ENCODE measurements at regions not wholly inside any gene's neighbourhood (a gene's known extent, or its start where the extent isn't known, plus 50 kb on each side); places are given as distances from the start of the nearest gene placed in this dataset.

GRCh38 chrX:14300376-14300775 lies 229.0 kb upstream of the GLRA2 start:
- H3K27me3 ChIP-seq (ENCODE audit: insufficient read depth, poor library complexity, severe bottlenecking), result no peaks in the 10 kb centered on the region
- TF ChIP-seq REST (IDR thresholded peaks at IDR 0.05; ENCODE audit: insufficient replicate concordance, low read depth), result no peak
- no peak overlapping the region for H3K4me3 ChIP-seq (replicated peaks; ENCODE audit: insufficient read depth, low read length)
- H3K27ac ChIP-seq (replicated peaks), result no peak overlapping the region
- DNase-seq (ENCODE audit: low read depth in 1 of 2, low spot score in 1 of 2), result no peak

GRCh38 chrX:14295426-14295825 lies 233.9 kb upstream of the GLRA2 start:
- TF ChIP-seq POLR2AphosphoS5 (IDR thresholded peaks at IDR 0.05; ENCODE audit: low read depth) (no peak), GABPA (IDR thresholded peaks at IDR 0.05; ENCODE audit: low read depth) (no peak), CTCF (IDR thresholded peaks at IDR 0.05; ENCODE audit: insufficient read depth, low read length) (no peak), REST (IDR thresholded peaks at IDR 0.05; ENCODE audit: insufficient replicate concordance, low read depth) (no peak), SPI1 (IDR thresholded peaks at IDR 0.05; ENCODE audit: borderline replicate concordance, low read depth) (no peak)
- H3K27me3 ChIP-seq (ENCODE audit: insufficient read depth, poor library complexity, severe bottlenecking), result no peaks in the 10 kb centered on the region
- no peak for DNase-seq (ENCODE audit: low read depth in 1 of 2, low spot score in 1 of 2)
- no peak overlapping the region for H3K27ac ChIP-seq (replicated peaks)
- H3K4me3 ChIP-seq (replicated peaks; ENCODE audit: insufficient read depth, low read length), result no peak overlapping the region

- no peak overlapping the region for H3K27ac ChIP-seq (replicated peaks)
- H3K27me3 ChIP-seq (ENCODE audit: insufficient read depth, poor library complexity, severe bottlenecking), result no peaks in the 10 kb centered on the region
- TF ChIP-seq CTCF (IDR thresholded peaks at IDR 0.05; ENCODE audit: insufficient read depth, low read length), result no peak
- TF ChIP-seq POLR2AphosphoS5 (IDR thresholded peaks at IDR 0.05; ENCODE audit: low read depth), result no peak
- no peak overlapping the region for H3K4me3 ChIP-seq (replicated peaks; ENCODE audit: insufficient read depth, low read length)
- no peak for DNase-seq (ENCODE audit: low read depth in 1 of 2, low spot score in 1 of 2)
These were observed 237.5 kb upstream of the GLRA2 start for GRCh38 chrX:14291666-14292500.

GRCh38 chrX:14290335-14290734 lies 239.0 kb upstream of the GLRA2 start:
- Histone ChIP-seq H3K4me3 (replicated peaks; ENCODE audit: insufficient read depth, low read length) (no peak overlapping the region), H3K27me3 (ENCODE audit: insufficient read depth, poor library complexity, severe bottlenecking) (no peaks in the 10 kb centered on the region), H3K27ac (replicated peaks) (no peak overlapping the region)
- TF ChIP-seq POLR2AphosphoS5 (IDR thresholded peaks at IDR 0.05; ENCODE audit: low read depth) (no peak), GABPA (IDR thresholded peaks at IDR 0.05; ENCODE audit: low read depth) (no peak), CTCF (IDR thresholded peaks at IDR 0.05; ENCODE audit: insufficient read depth, low read length) (no peak), SPI1 (IDR thresholded peaks at IDR 0.05; ENCODE audit: borderline replicate concordance, low read depth) (no peak), REST (IDR thresholded peaks at IDR 0.05; ENCODE audit: insufficient replicate concordance, low read depth) (no peak)
- no peak for DNase-seq (ENCODE audit: low read depth in 1 of 2, low spot score in 1 of 2)
